BJ (cell line): ENCODE measurements at regions not wholly inside any gene's neighbourhood (a gene's known extent, or its start where the extent isn't known, plus 50 kb on each side); places are given as distances from the start of the nearest gene placed in this dataset.

ENCODE experiments used
- CTCF ChIA-PET: fragments of 350-600 bp; formaldehyde crosslinking; extraction: SDS; loops from one replicate; lab custom pipeline; 2021; ENCODE audit warnings: antibody characterized with exemption, inconsistent platforms; lab: Yijun Ruan, JAX
- POLR2A ChIA-PET: fragments of 300-600 bp; sonication (Branson Sonifier 250); formaldehyde crosslinking; extraction: SDS; loops from one replicate; lab custom pipeline; 2021; ENCODE audit warnings: antibody characterized with exemption; lab: Charles Lee
- DNase-seq: peaks from one replicate; pipeline ENCODE4 v3.0.0-alpha.2; 2011; ENCODE audit warnings: low read depth
- H3K27me3 ChIP-seq: 2 replicates; pipeline ENCODE4 v1.6.0; 2011; ENCODE audit warnings: low read length; ENCODE audit not compliant: control insufficient read depth, insufficient read depth
- H3K36me3 ChIP-seq: 2 replicates; pipeline ENCODE4 v1.5.1; 2011; ENCODE audit warnings: low read length; ENCODE audit not compliant: control insufficient read depth, insufficient read depth
- H3K4me3 ChIP-seq: 2 replicates; pipeline ENCODE4 v1.5.1; 2011; ENCODE audit warnings: low read depth, mild to moderate bottlenecking, control low read depth, low read length
- CTCF ChIP-seq: IDR thresholded peaks from 2 replicates; pipeline ENCODE4 v1.5.1; 2011; ENCODE audit warnings: low read depth, mild to moderate bottlenecking, control low read depth, inconsistent platforms, low read length, moderate library complexity; ENCODE audit not compliant: insufficient read depth

DNA sequence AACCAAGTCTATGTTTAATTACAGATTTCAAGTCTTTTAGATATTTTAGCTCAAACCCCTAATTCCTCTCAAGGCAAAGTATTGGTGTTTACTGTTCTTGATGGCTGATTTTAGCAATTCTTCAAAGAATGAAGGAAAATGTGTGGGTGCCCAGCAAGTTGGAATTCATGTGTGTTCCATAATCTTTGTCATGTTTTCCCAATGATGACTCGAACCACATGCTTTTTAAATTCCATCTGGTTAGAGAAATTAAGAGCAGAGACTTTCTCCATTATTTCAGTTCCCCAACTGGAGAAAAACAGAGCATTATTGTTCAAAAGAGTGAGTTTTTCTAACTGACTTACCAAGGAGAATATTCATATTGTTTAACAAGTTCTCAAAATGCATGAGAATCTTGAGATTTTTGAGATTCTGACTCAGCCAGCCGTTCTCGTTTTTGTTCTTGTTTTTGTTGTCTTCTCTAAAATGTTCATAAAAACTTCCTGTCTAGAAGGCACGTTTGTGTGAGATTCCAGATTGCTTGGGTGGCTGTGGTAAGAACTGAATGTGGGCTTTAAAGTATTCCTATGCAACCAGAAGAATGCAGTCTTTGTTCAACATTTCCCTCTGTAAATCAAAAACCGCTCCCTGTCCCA lies 404.7 kb downstream of the IRS2 start:
- no peaks in the 10 kb centered on the region for H3K27me3 ChIP-seq
- ChIA-PET CTCF (interaction anchor here (1.0 to 1.2 kb wide), 2 partner anchors 133 to 184 kb away, joined by 3 read pairs; no protein-coding TSS in a partner anchor), POLR2A (no interaction called here)
- peak; percentile 90 for DNase-seq
- TF ChIP-seq CTCF = no peak
- H3K4me3 ChIP-seq = no peak overlapping the region
- H3K36me3 ChIP-seq = no peaks in the 10 kb centered on the region

GRCh38 chr13:109380457-109380856 lies 405.9 kb downstream of the IRS2 start:
- no peaks in the 10 kb centered on the region for H3K27me3 ChIP-seq
- no peak overlapping the region for H3K4me3 ChIP-seq
- DNase-seq = no peak
- POLR2A ChIA-PET = no interaction called here
- TF ChIP-seq CTCF = no peak
- CTCF ChIA-PET = interaction anchor here (1.2 kb wide), 1 partner anchor 183 kb away, joined by 3 read pairs; no protein-coding TSS in a partner anchor
- H3K36me3 ChIP-seq = no peaks in the 10 kb centered on the region

DNA sequence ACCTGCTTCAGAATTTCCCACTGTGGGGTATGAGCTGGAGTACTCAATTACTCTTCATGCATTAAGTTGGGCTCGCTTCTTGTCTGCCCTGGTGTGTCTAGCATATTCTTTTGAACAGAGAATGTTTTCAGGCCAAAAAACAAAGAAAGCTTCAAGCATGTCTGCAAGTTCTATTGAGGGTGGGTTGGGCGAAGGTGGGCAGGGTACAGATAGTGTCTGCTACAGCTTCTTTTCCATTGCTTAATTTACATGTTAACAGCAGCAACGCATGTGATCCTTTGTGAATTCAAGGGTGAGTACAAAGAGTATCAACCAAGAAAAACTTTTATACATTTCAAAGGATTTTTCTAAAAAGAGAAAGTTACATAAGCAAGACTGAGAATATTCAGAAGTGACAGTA lies 406.5 kb downstream of the IRS2 start:
- no peak for TF ChIP-seq CTCF
- ChIA-PET POLR2A (no interaction called here), CTCF (interaction anchor here (1.4 kb wide), 1 partner anchor 9 kb away, joined by 3 read pairs; no protein-coding TSS in a partner anchor)
- Histone ChIP-seq H3K27me3 (no peaks in the 10 kb centered on the region), H3K36me3 (no peaks in the 10 kb centered on the region), H3K4me3 (no peak overlapping the region)
- no peak for DNase-seq

DNA sequence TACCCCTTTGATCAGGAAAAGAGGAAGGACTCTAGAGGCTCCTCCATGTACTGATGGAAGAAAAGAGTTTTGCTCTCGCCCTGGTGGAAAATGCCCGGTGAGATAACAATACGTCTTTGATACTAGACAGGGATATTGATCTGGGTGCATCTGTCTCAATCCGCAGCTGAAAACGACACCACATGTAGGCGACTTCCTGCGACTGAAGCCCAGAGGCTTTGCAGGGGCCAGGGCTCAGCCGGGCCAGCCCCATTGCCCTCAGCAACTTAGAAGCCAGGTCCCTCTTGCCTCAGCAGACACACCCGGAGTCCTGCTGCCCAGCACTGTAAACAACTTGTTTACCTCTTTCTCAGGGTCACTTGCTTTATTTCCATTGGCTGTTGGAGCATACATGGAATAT lies 409.4 kb downstream of the IRS2 start:
- ChIA-PET CTCF (interaction anchor here (0.6 kb wide), 1 partner anchor 225 kb away, joined by 3 read pairs; no protein-coding TSS in a partner anchor), POLR2A (no interaction called here)
- no peak overlapping the region for H3K4me3 ChIP-seq
- no peak for TF ChIP-seq CTCF
- no peak for DNase-seq
- no peaks in the 10 kb centered on the region for H3K27me3 ChIP-seq
- no peaks in the 10 kb centered on the region for H3K36me3 ChIP-seq

DNA sequence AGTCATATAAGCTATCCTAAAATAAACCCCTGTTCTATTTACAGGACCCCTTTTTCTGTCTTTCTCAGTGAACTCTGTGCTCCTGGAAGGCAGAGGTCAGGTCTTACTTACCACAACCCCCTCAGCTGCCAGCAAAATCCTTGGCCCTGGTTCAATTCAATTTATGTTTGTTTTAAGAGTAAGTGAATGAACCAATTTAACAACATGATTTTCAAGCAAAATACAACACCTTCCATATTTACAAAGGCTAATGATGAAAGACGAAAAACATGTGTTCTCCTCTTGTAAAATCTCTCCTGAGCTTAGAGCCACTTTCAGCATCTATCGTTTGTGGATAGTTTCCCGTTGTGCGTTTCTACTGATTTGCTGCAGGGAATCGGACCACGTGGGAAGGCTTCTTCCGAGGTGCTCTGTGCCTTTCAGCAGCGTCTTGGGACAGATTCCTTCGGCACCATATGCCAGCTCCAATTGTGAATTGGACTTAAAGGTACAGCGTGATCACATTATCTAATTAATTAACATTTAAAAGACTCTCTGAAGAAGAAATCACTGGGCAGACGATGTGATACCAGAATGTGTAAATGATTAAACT lies 411.7 kb downstream of the IRS2 start:
- DNase-seq = no peak
- POLR2A ChIA-PET = no interaction called here

More for the DNA sequence above, 411.7 kb downstream of the IRS2 start:
- CTCF ChIA-PET = no interaction called here
- Histone ChIP-seq H3K4me3 (no peak overlapping the region), H3K27me3 (no peaks in the 10 kb centered on the region), H3K36me3 (no peaks in the 10 kb centered on the region)
- no peak for TF ChIP-seq CTCF
